H9 (cell line): ENCODE measurements at regions not wholly inside any gene's neighbourhood (a gene's known extent, or its start where the extent isn't known, plus 50 kb on each side); places are given as distances from the start of the nearest gene placed in this dataset.

Source experiments
- DNase-seq: peaks from one replicate; pipeline ENCODE4 v3.0.0-alpha.2; 2017
- H2AFZ ChIP-seq: one replicate; pipeline ENCODE4 v1.6.1; 2013; ENCODE audit warnings: mild to moderate bottlenecking, low read length, control low read depth, moderate library complexity
- H2AK5ac ChIP-seq: 2 replicates; pipeline ENCODE4 v1.6.1; 2013; ENCODE audit warnings: low read length, control low read depth, mixed read lengths; ENCODE audit not compliant: insufficient read length
- H2BK120ac ChIP-seq: one replicate; pipeline ENCODE4 v1.6.1; 2013; ENCODE audit warnings: low read depth, mild to moderate bottlenecking, low read length, control low read depth, inconsistent platforms; ENCODE audit not compliant: poor library complexity, severe bottlenecking
- H2BK12ac ChIP-seq: 2 replicates; pipeline ENCODE4 v1.6.1; 2013; ENCODE audit warnings: low read length, control low read depth, mixed read lengths, low read depth; ENCODE audit not compliant: insufficient read length
- H2BK15ac ChIP-seq: 2 replicates; pipeline ENCODE4 v1.6.1; 2013; ENCODE audit warnings: low read depth, low read length, control low read depth
- H2BK20ac ChIP-seq: one replicate; pipeline ENCODE4 v1.6.1; 2013; ENCODE audit warnings: low read depth, mild to moderate bottlenecking, low read length, control low read depth, inconsistent platforms; ENCODE audit not compliant: poor library complexity, severe bottlenecking
- H2BK5ac ChIP-seq: 2 replicates; pipeline ENCODE4 v1.6.1; 2013; ENCODE audit warnings: low read length, control low read depth, mixed read lengths; ENCODE audit not compliant: insufficient read length
- H3K14ac ChIP-seq: 2 replicates; pipeline ENCODE4 v1.6.1; 2013; ENCODE audit warnings: low read length, control low read depth; ENCODE audit not compliant: insufficient read depth
- H3K18ac ChIP-seq: 2 replicates; pipeline ENCODE4 v1.6.1; 2013; ENCODE audit warnings: low read depth, mild to moderate bottlenecking, mixed read lengths, low read length, control low read depth; ENCODE audit not compliant: insufficient read length
- H3K23ac ChIP-seq: 2 replicates; pipeline ENCODE4 v1.6.1; 2013; ENCODE audit warnings: low read length, control low read depth, mixed read lengths, low read depth; ENCODE audit not compliant: insufficient read length
- H3K23me2 ChIP-seq: 2 replicates; pipeline ENCODE4 v1.6.1; 2013; ENCODE audit warnings: low read depth, mild to moderate bottlenecking, mixed read lengths, low read length, control low read depth; ENCODE audit not compliant: insufficient read length, poor library complexity, severe bottlenecking
- H3K27ac ChIP-seq: 2 replicates; pipeline ENCODE4 v1.5.1; 2013; ENCODE audit warnings: low read length, control low read depth, mixed read lengths, low read depth; ENCODE audit not compliant: insufficient read length
- H3K27me3 ChIP-seq: 2 replicates; pipeline ENCODE4 v1.6.1; 2013; ENCODE audit warnings: low read length, control low read depth, inconsistent platforms; ENCODE audit not compliant: insufficient read depth
- H3K4ac ChIP-seq: 2 replicates; pipeline ENCODE4 v1.6.1; 2013; ENCODE audit warnings: low read depth, mild to moderate bottlenecking, control low read depth, inconsistent platforms, low read length, moderate library complexity
- H3K4me1 ChIP-seq: 2 replicates; pipeline ENCODE4 v1.6.1; 2013; ENCODE audit warnings: low read length, control low read depth, inconsistent platforms; ENCODE audit not compliant: insufficient read depth
- H3K4me2 ChIP-seq: 2 replicates; pipeline ENCODE4 v1.6.1; 2013; ENCODE audit warnings: low read length, control low read depth, mixed read lengths; ENCODE audit not compliant: insufficient read length, insufficient read depth
- H3K56ac ChIP-seq: 2 replicates; pipeline ENCODE4 v1.6.1; 2013; ENCODE audit warnings: low read depth, mild to moderate bottlenecking, mixed read lengths, low read length, control low read depth; ENCODE audit not compliant: insufficient read length
- H3K79me1 ChIP-seq: 2 replicates; pipeline ENCODE4 v1.6.1; 2013; ENCODE audit warnings: low read depth, mild to moderate bottlenecking, moderate library complexity, low read length, control low read depth, inconsistent platforms; ENCODE audit not compliant: insufficient read depth, poor library complexity, severe bottlenecking
- H3K79me2 ChIP-seq: 2 replicates; pipeline ENCODE4 v1.6.1; 2013; ENCODE audit warnings: low read length, control low read depth, inconsistent platforms; ENCODE audit not compliant: insufficient read depth
- H3K9ac ChIP-seq: 2 replicates; pipeline ENCODE4 v1.6.1; 2013; ENCODE audit warnings: low read length, control low read depth, mixed read lengths; ENCODE audit not compliant: insufficient read length; ENCODE audit errors: extremely low read depth
- H3K9me3 ChIP-seq: one replicate; pipeline ENCODE4 v1.6.1; 2013; ENCODE audit warnings: low read depth, low read length, inconsistent platforms; ENCODE audit not compliant: control insufficient read depth
- H3T11ph ChIP-seq: one replicate; pipeline ENCODE4 v1.6.1; 2013; ENCODE audit warnings: mild to moderate bottlenecking, low read length, control low read depth, inconsistent platforms
- H4K20me1 ChIP-seq: one replicate; pipeline ENCODE4 v1.6.1; 2013; ENCODE audit not compliant: control insufficient read depth, insufficient read length, insufficient read depth
- H4K5ac ChIP-seq: 2 replicates; pipeline ENCODE4 v1.6.1; 2013; ENCODE audit warnings: low read depth, mild to moderate bottlenecking, mixed read lengths, low read length, control low read depth; ENCODE audit not compliant: insufficient read length
- H4K8ac ChIP-seq: replicated peaks from 2 replicates; pipeline ENCODE4 v1.6.1; 2013; ENCODE audit warnings: low read length, control low read depth, mixed read lengths, low read depth; ENCODE audit not compliant: insufficient read length
- H4K91ac ChIP-seq: 2 replicates; pipeline ENCODE4 v1.6.1; 2013; ENCODE audit warnings: low read depth, mild to moderate bottlenecking, moderate library complexity, mixed read lengths, low read length, control low read depth; ENCODE audit not compliant: insufficient read length
- H3K27ac Mint-ChIP-seq, 3 experiments: 2 replicates in 2 of 3; 3 replicates in 1 of 3; pipeline ENCODE4 v1.8.0; 2020 to 2021; ENCODE audit warnings: mixed read lengths in 3 of 3, mild to moderate bottlenecking in 1 of 3, moderate library complexity in 1 of 3
- H3K27me3 Mint-ChIP-seq: 2 replicates; pipeline ENCODE4 v1.8.0; 2021; ENCODE audit warnings: low read depth, mild to moderate bottlenecking, moderate library complexity, mixed read lengths
- H3K36me3 Mint-ChIP-seq, 3 experiments: 2 replicates in 2 of 3; 3 replicates in 1 of 3; pipeline ENCODE4 v1.8.0; 2020 to 2021; ENCODE audit warnings: low read depth in 3 of 3, mixed read lengths in 3 of 3; ENCODE audit not compliant: insufficient read depth in 1 of 3
- H3K4me1 Mint-ChIP-seq, 2 experiments: 2 replicates each; pipeline ENCODE4 v1.8.0; 2020; ENCODE audit warnings: mixed read lengths in 2 of 2
- H3K4me3 Mint-ChIP-seq, 2 experiments: 2 replicates in 1 of 2; 3 replicates in 1 of 2; pipeline ENCODE4 v1.8.0; 2020 to 2021; ENCODE audit warnings: mild to moderate bottlenecking in 2 of 2, mixed read lengths in 2 of 2, moderate library complexity in 1 of 2
- H3K9me3 Mint-ChIP-seq, 2 experiments: 2 replicates in 1 of 2; 3 replicates in 1 of 2; pipeline ENCODE4 v1.8.0; 2020; ENCODE audit warnings: mild to moderate bottlenecking in 2 of 2, mixed read lengths in 2 of 2, moderate library complexity in 1 of 2
- WGBS: extraction: QIAGEN DNeasy Blood & Tissue Kit; methylation state at CpG from one replicate; pipeline ENCODE4 v1.1.7; 2013; ENCODE audit warnings: missing lambda C conversion rate, low lambda C conversion rate, mixed read lengths; ENCODE audit not compliant: insufficient read length; ENCODE audit errors: extremely low coverage; 5-methylcytosine and 5-hydroxymethylcytosine counted together
- TF ChIP-seq, protein P1 (sequence below): fragments of 200-600 bp; sonication (generic); conservative IDR thresholded peaks from 3 replicates; pipeline ENCODE4 v1.8.0; 2021; ENCODE audit warnings: antibody characterized with exemption, mild to moderate bottlenecking

DNA sequence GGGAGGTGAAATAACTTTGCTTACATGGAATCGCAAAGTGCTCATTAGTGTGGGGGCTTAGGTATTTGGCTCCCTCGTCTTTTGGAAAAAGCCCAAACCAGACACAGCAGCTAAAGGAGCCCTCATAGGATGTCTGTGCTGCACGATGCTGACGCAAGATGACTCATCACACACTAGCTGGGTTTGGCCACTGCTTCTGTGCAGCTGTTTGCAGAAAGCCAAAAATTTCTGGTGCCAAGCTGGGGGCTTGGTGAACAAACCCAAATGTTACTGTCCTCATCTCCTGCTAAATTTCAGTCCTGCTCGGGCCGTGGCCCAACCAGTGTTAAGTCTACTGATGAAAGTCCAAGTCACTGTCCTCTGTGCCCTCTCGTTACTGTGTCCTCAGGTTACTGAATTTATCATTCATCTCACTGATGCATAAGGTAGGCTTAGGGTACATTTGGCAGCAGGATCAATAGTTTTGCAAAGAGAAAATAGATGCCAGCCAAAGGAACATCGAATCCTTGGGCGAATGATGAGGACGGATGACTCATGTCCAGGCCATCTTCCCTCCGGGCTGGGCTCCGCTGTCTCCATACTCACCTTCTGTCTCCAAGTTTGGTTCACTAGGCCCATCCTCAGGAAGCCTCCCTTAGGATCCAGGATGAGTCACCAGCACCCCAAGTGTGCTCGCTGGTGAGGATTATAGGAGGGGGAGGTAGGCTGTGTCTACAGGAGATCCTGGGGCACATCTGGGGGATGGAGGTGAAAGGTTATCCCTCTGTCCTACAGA, 177.7 kb downstream of the ADSS2 start:
- Histone ChIP-seq H2BK120ac (no peak overlapping the region), H3K56ac (no peak overlapping the region), H3K79me1 (no peaks in the 10 kb centered on the region), H3K23me2 (no peaks in the 10 kb centered on the region), H3K9me3 (no peaks in the 10 kb centered on the region), H3T11ph (no peak overlapping the region), H3K9ac (no peak overlapping the region), H2BK12ac (no peak overlapping the region), H3K4ac (no peak overlapping the region), H3K4me1 (no peaks in the 10 kb centered on the region), H3K4me2 (no peak overlapping the region), H2BK15ac (no peak overlapping the region), H3K18ac (no peak overlapping the region), H4K91ac (no peak overlapping the region), H4K20me1 (no peaks in the 10 kb centered on the region), H2BK5ac (no peak overlapping the region), H2AK5ac (no peak overlapping the region), H4K5ac (no peak overlapping the region), H3K14ac (no peak overlapping the region), H3K27ac (no peak overlapping the region), H4K8ac (no peak overlapping the region), H3K23ac (no peak overlapping the region), H3K79me2 (no peaks in the 10 kb centered on the region), H3K27me3 (no peaks in the 10 kb centered on the region), H2AFZ (no peak overlapping the region), H2BK20ac (no peak overlapping the region)
- H3K9me3 Mint-ChIP-seq, result peaks cover 5 to 14% of the 10 kb centered on the region in 2 experiments
- peaks cover 6 to 9% of the 10 kb centered on the region in 2 experiments for H3K4me1 Mint-ChIP-seq
- peaks cover 0 to 18% (median 2%) of the 10 kb centered on the region in 3 experiments; a peak in 2 of 7 replicates for H3K36me3 Mint-ChIP-seq
- no CpG with 5 or more reads among the region's 13 CpGs for WGBS
- H3K4me3 Mint-ChIP-seq, result no peak overlapping the region
- H3K27ac Mint-ChIP-seq, result 0 out of 7 replicates have a peak overlapping the region, but pooled peaks of 1 of the 3 experiments have one; percentile 6
- TF ChIP-seq, protein P1, sequence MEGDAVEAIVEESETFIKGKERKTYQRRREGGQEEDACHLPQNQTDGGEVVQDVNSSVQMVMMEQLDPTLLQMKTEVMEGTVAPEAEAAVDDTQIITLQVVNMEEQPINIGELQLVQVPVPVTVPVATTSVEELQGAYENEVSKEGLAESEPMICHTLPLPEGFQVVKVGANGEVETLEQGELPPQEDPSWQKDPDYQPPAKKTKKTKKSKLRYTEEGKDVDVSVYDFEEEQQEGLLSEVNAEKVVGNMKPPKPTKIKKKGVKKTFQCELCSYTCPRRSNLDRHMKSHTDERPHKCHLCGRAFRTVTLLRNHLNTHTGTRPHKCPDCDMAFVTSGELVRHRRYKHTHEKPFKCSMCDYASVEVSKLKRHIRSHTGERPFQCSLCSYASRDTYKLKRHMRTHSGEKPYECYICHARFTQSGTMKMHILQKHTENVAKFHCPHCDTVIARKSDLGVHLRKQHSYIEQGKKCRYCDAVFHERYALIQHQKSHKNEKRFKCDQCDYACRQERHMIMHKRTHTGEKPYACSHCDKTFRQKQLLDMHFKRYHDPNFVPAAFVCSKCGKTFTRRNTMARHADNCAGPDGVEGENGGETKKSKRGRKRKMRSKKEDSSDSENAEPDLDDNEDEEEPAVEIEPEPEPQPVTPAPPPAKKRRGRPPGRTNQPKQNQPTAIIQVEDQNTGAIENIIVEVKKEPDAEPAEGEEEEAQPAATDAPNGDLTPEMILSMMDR, result no peak
- H3K27me3 Mint-ChIP-seq, result no peaks in the 10 kb centered on the region
- DNase-seq, result no peak
